ENCODE measurements at regions not wholly inside any gene's neighbourhood (a gene's known extent, or its start where the extent isn't known, plus 50 kb on each side); places are given as distances from the start of the nearest gene placed in this dataset.

GRCh38 chr5:87150630-87151029 is 117.1 kb upstream of the RASA1 start:
- no peak for FAIRE-seq
- CTCF ChIA-PET = no interaction called here

GRCh38 chr5:87151547-87151946 is 116.1 kb upstream of the RASA1 start:
- ATAC-seq (peak; percentile 59 to 68), FAIRE-seq (no peak), DNase-seq (ENCODE audit: low read depth in 1 of 2, low spot score in 1 of 2) (peak in 1 of 2 experiments; percentile 29)
- WGBS (ENCODE audit: missing lambda C conversion rate) = 3% methylated on average over 1 of the region's 1 CpG
- CTCF ChIA-PET = interaction anchor here (0.9 kb wide), 1 partner anchor 13 kb away, joined by 3 read pairs; no protein-coding TSS in a partner anchor
- Histone ChIP-seq H3K9me3 (no peaks in the 10 kb centered on the region), H3K4me3 (no peak overlapping the region), H3K4me2 (peak overlapping the region; percentile 22; the same call in 2 of the 3 replicates), H3K27ac (peak overlapping the region in 1 of 2 experiments; percentile 25; a peak in 1 of 6 replicates), H3K4me1 (peaks cover 10% of the 10 kb centered on the region; the same call in 2 of the 3 replicates)
- TF ChIP-seq JUNB (IDR thresholded peaks at IDR 0.05) (0 out of 2 replicates have a peak, but pooled peaks have one; percentile 23), SREBF2 (IDR thresholded peaks at IDR 0.05) (no peak), RNF2 (IDR thresholded peaks at IDR 0.05; ENCODE audit: borderline replicate concordance, low read depth) (no peak), ATOH8 (CRISPR knock-in tag; IDR thresholded peaks at IDR 0.05; ENCODE audit: low read depth) (0 out of 2 replicates have a peak, but pooled peaks have one; percentile 0), RCOR1 (IDR thresholded peaks at IDR 0.05; ENCODE audit: low read depth, low read length) (no peak), RFX5 (IDR thresholded peaks at IDR 0.05) (no peak), CHD2 (IDR thresholded peaks at IDR 0.05; ENCODE audit: low read length, partially characterized antibody) (no peak), BHLHE40 (IDR thresholded peaks at IDR 0.05; ENCODE audit: low read depth, low read length) (no peak), CBX2 (IDR thresholded peaks at IDR 0.05; ENCODE audit: borderline replicate concordance, low read depth) (no peak), ELK1 (IDR thresholded peaks at IDR 0.05; ENCODE audit: low read depth, low read length) (no peak), FOSL2 (IDR thresholded peaks at IDR 0.05) (peak; percentile 40; the same call in 1 of the 2 replicates), FOSL2 (CRISPR knock-in tag; IDR thresholded peaks at IDR 0.05) (peak; percentile 8; the same call in 1 of the 2 replicates), HOXB13 (CRISPR knock-in tag; IDR thresholded peaks at IDR 0.05; ENCODE audit: low read depth) (no peak), KDM5A (IDR thresholded peaks at IDR 0.05) (no peak), RARB (CRISPR knock-in tag; IDR thresholded peaks at IDR 0.05) (no peak)
- POLR2A ChIA-PET = no interaction called here

More at GRCh38 chr5:87150630-87151029, 117.1 kb upstream of the RASA1 start:
- Histone ChIP-seq H3K9me3 (no peaks in the 10 kb centered on the region), H3K4me3 (no peak overlapping the region), H3K4me2 (no peak overlapping the region), H3K4me1 (peaks cover 10% of the 10 kb centered on the region; the same call in 2 of the 3 replicates), H3K27ac (peak overlapping the region in 1 of 2 experiments; percentile 6; a peak in 1 of 6 replicates)
- TF ChIP-seq RARB (CRISPR knock-in tag; IDR thresholded peaks at IDR 0.05) (no peak), CHD4 (IDR thresholded peaks at IDR 0.05; ENCODE audit: borderline replicate concordance) (no peak)
- POLR2A ChIA-PET = no interaction called here
- no peak for ATAC-seq
- 80% methylated on average over 6 of the region's 6 CpGs for WGBS (ENCODE audit: missing lambda C conversion rate)
- DNase-seq (ENCODE audit: low read depth in 1 of 2, low spot score in 1 of 2) = no peak

DNA sequence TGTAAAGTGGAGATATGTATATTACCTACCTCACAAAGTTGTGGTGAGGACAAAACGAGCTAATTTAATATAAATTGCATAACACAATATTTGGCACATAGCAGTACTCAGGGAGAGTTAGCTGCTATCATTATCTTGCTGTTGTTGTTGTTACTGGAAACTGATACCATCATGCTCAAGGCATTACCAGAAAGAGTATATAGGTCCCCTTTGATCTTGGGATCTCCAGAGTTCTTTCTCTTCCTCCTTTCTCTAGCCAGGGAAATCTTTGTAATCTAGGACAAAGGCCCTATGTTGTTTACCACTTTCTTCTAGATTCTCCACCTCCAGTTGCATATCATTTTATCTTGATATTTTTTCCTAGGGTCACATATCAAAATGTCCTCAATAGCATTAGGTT is 114.8 kb upstream of the RASA1 start:
- ChIA-PET CTCF (no interaction called here), POLR2A (no interaction called here)
- Histone ChIP-seq H3K9me3 (no peaks in the 10 kb centered on the region), H3K4me1 (peaks cover 16% of the 10 kb centered on the region; the same call in 2 of the 3 replicates), H3K27ac (no peak overlapping the region), H3K4me2 (no peak overlapping the region), H3K4me3 (no peak overlapping the region)
- WGBS (ENCODE audit: missing lambda C conversion rate) = 18% methylated on average over 1 of the region's 1 CpG
- DNase-seq (ENCODE audit: low read depth in 1 of 2, low spot score in 1 of 2) (no peak), ATAC-seq (no peak), FAIRE-seq (no peak)
- TF ChIP-seq RARB (CRISPR knock-in tag; IDR thresholded peaks at IDR 0.05) (no peak), ZSCAN20 (CRISPR knock-in tag; IDR thresholded peaks at IDR 0.05) (no peak), ZNF302 (CRISPR knock-in tag; IDR thresholded peaks at IDR 0.05) (no peak), HEYL (CRISPR knock-in tag; IDR thresholded peaks at IDR 0.05) (no peak), MAZ (IDR thresholded peaks at IDR 0.05; ENCODE audit: borderline replicate concordance, low read depth, low read length) (no peak), NFE2L2 (conservative IDR thresholded peaks at IDR 0.05; ENCODE audit: low read length) (no peak), SREBF2 (IDR thresholded peaks at IDR 0.05) (no peak), RNF2 (IDR thresholded peaks at IDR 0.05; ENCODE audit: borderline replicate concordance, low read depth) (no peak), RAD21 (conservative IDR thresholded peaks at IDR 0.05 in 1 of 2, IDR thresholded peaks at IDR 0.05 in 1 of 2) (no peak), USF2 (IDR thresholded peaks at IDR 0.05) (no peak), SMC3 (IDR thresholded peaks at IDR 0.05) (no peak), PBX3 (IDR thresholded peaks at IDR 0.05) (no peak)
